Retinal pigment epithelial cell (primary cell): ENCODE measurements at regions not wholly inside any gene's neighbourhood (a gene's known extent, or its start where the extent isn't known, plus 50 kb on each side); places are given as distances from the start of the nearest gene placed in this dataset.

ENCODE experiments used
- DNase-seq: peaks from one replicate; pipeline ENCODE4 v3.0.0-alpha.2; 2010; ENCODE audit warnings: low read depth
- H3K4me3 ChIP-seq: 2 replicates; pipeline ENCODE4 v1.5.1; 2011; ENCODE audit warnings: mild to moderate bottlenecking, low read length, control low read depth, moderate library complexity
- TF ChIP-seq, protein P1 (sequence below): conservative IDR thresholded peaks from 2 replicates; pipeline ENCODE4 v1.5.1; 2011; ENCODE audit warnings: low read depth, low read length, control low read depth, inconsistent platforms

DNA sequence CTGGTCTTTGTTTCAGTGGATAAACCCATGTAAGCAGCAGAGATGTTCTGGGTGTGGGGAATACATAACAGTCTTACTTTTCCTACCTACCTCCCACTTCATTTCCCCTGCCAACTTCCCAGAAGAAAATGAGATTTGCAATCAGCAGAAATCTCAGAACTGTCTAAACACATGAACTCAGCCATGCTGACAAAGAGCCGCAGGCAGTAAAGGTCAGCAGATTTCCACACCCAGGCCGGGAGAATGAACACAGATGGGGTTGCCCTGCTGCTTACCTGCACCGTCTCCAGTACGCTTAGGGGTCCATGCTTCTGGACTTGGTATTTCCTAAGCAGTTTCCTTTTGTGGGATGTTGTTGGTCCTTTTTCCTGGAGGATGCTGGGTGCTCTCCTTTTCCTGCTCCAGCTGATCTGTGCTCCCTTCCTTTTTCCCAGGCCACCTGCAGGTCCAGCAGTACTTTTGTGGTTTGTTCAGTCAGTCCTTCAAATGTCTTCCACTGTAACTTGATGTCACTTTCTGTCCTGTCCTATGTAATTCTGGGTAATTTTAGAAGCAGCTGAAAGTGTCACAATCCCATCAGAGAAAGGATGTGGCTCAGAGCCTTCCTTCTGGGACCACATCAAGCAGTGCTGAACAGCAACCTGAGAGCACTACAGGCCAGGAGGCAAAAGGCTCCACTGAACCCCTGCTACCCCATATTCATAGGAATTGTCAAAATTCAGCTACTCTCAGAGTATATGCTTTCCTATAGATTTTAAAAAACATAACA lies 129.0 kb downstream of the CEP57L1 start:
- TF ChIP-seq, protein P1, sequence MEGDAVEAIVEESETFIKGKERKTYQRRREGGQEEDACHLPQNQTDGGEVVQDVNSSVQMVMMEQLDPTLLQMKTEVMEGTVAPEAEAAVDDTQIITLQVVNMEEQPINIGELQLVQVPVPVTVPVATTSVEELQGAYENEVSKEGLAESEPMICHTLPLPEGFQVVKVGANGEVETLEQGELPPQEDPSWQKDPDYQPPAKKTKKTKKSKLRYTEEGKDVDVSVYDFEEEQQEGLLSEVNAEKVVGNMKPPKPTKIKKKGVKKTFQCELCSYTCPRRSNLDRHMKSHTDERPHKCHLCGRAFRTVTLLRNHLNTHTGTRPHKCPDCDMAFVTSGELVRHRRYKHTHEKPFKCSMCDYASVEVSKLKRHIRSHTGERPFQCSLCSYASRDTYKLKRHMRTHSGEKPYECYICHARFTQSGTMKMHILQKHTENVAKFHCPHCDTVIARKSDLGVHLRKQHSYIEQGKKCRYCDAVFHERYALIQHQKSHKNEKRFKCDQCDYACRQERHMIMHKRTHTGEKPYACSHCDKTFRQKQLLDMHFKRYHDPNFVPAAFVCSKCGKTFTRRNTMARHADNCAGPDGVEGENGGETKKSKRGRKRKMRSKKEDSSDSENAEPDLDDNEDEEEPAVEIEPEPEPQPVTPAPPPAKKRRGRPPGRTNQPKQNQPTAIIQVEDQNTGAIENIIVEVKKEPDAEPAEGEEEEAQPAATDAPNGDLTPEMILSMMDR = no peak
- DNase-seq = peak; percentile 21
- H3K4me3 ChIP-seq = no peak overlapping the region

DNA sequence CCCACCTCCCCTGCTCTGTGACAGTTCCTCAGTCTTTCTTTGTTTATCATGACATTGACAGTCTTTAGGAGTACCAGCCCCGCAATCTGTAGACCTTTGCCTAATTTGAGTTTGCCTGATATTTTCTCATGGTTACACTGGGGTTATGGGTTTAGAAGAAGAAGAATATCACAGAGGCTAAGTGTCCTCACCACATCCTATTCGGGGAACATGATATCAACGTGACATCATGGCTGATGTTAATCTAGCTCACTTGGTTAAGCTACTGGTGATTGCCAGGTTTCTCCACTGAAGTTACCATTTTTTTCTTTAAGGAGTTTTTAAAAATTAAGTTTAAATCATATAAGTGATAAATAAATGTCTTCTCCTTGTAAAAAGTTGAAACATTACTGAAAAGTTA lies 127.5 kb downstream of the CEP57L1 start:
- H3K4me3 ChIP-seq = no peak overlapping the region
- TF ChIP-seq, protein P1 = no peak
- DNase-seq = no peak

- peak; percentile 51 for DNase-seq
- no peak overlapping the region for H3K4me3 ChIP-seq
- TF ChIP-seq, protein P1 = peak; percentile 1
Measured at GRCh38 chr6:109221543-109222195, 126.4 kb downstream of the CEP57L1 start.
